ENCODE measurements at regions not wholly inside any gene's neighbourhood (a gene's known extent, or its start where the extent isn't known, plus 50 kb on each side); places are given as distances from the start of the nearest gene placed in this dataset.

DNA sequence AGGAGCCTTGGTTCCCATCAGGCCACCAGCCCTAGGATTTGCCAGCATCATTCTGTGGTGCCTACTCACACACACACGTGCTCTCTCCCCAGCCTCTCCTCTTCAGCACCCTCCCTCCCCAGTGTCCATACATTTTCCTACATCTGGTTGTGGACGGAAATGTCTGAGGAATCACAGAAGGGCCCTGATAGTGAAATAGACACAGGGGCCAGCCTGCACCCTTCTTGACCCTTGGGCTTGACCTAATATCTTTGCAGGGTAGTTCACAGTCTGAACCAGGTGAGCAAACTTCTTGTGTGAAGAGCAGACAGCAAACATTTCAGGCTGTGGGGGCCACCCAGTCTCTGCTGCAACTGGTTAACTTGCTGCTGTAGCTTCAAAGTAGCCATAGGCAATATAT is 108.5 kb upstream of the NXT1 start:
- TF ChIP-seq, protein P1, sequence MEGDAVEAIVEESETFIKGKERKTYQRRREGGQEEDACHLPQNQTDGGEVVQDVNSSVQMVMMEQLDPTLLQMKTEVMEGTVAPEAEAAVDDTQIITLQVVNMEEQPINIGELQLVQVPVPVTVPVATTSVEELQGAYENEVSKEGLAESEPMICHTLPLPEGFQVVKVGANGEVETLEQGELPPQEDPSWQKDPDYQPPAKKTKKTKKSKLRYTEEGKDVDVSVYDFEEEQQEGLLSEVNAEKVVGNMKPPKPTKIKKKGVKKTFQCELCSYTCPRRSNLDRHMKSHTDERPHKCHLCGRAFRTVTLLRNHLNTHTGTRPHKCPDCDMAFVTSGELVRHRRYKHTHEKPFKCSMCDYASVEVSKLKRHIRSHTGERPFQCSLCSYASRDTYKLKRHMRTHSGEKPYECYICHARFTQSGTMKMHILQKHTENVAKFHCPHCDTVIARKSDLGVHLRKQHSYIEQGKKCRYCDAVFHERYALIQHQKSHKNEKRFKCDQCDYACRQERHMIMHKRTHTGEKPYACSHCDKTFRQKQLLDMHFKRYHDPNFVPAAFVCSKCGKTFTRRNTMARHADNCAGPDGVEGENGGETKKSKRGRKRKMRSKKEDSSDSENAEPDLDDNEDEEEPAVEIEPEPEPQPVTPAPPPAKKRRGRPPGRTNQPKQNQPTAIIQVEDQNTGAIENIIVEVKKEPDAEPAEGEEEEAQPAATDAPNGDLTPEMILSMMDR (tag by site-specific recombination; IDR thresholded peaks at IDR 0.05): no peak
- TF ChIP-seq, protein P2, sequence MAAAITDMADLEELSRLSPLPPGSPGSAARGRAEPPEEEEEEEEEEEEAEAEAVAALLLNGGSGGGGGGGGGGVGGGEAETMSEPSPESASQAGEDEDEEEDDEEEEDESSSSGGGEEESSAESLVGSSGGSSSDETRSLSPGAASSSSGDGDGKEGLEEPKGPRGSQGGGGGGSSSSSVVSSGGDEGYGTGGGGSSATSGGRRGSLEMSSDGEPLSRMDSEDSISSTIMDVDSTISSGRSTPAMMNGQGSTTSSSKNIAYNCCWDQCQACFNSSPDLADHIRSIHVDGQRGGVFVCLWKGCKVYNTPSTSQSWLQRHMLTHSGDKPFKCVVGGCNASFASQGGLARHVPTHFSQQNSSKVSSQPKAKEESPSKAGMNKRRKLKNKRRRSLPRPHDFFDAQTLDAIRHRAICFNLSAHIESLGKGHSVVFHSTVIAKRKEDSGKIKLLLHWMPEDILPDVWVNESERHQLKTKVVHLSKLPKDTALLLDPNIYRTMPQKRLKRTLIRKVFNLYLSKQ (tag by site-specific recombination; IDR thresholded peaks at IDR 0.05; ENCODE audit: borderline replicate concordance): no peak
- TF ChIP-seq, protein P3, sequence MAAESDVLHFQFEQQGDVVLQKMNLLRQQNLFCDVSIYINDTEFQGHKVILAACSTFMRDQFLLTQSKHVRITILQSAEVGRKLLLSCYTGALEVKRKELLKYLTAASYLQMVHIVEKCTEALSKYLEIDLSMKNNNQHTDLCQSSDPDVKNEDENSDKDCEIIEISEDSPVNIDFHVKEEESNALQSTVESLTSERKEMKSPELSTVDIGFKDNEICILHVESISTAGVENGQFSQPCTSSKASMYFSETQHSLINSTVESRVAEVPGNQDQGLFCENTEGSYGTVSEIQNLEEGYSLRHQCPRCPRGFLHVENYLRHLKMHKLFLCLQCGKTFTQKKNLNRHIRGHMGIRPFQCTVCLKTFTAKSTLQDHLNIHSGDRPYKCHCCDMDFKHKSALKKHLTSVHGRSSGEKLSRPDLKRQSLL (tag by site-specific recombination; IDR thresholded peaks at IDR 0.05): no peak
- no peak for TF ChIP-seq ZNF521 (tag by site-specific recombination; IDR thresholded peaks at IDR 0.05)
